ENCODE measurements at regions not wholly inside any gene's neighbourhood (a gene's known extent, or its start where the extent isn't known, plus 50 kb on each side); places are given as distances from the start of the nearest gene placed in this dataset.

- TF ChIP-seq, protein P1, sequence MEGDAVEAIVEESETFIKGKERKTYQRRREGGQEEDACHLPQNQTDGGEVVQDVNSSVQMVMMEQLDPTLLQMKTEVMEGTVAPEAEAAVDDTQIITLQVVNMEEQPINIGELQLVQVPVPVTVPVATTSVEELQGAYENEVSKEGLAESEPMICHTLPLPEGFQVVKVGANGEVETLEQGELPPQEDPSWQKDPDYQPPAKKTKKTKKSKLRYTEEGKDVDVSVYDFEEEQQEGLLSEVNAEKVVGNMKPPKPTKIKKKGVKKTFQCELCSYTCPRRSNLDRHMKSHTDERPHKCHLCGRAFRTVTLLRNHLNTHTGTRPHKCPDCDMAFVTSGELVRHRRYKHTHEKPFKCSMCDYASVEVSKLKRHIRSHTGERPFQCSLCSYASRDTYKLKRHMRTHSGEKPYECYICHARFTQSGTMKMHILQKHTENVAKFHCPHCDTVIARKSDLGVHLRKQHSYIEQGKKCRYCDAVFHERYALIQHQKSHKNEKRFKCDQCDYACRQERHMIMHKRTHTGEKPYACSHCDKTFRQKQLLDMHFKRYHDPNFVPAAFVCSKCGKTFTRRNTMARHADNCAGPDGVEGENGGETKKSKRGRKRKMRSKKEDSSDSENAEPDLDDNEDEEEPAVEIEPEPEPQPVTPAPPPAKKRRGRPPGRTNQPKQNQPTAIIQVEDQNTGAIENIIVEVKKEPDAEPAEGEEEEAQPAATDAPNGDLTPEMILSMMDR (IDR thresholded peaks at IDR 0.05): no peak
- no peak for TF ChIP-seq POLR2A (IDR thresholded peaks at IDR 0.05)
These were observed 325.5 kb downstream of the TMEM121 start for GRCh38 chr14:105851716-105852377.
